PC-3 (cell line): ENCODE measurements at regions not wholly inside any gene's neighbourhood (a gene's known extent, or its start where the extent isn't known, plus 50 kb on each side); places are given as distances from the start of the nearest gene placed in this dataset.

Source experiments
- ATAC-seq: fragments of 200-7000 bp; cut with Tn5 transposase; 2 replicates; pipeline ENCODE4 v1.9.1; 2020; ENCODE audit warnings: mild to moderate bottlenecking, moderate library complexity
- BruUV-seq: library from RNA; stranded (reverse); fragments of 400-500 nt; replicated peaks from 2 replicates; lab custom pipeline; 2021; lab: Mats Ljungman, UMichigan
- CTCF ChIA-PET: fragments of 300-600 bp; sonication (Branson Sonifier 250); formaldehyde crosslinking; loops from one replicate; lab custom pipeline; 2022; ENCODE audit warnings: antibody characterized with exemption; lab: Charles Lee
- POLR2A ChIA-PET: fragments of 300-600 bp; sonication (Branson Sonifier 250); formaldehyde crosslinking; loops from one replicate; lab custom pipeline; 2022; ENCODE audit warnings: antibody characterized with exemption; ENCODE audit not compliant: unreplicated experiment; lab: Charles Lee
- DNase-seq: peaks from one replicate; pipeline ENCODE4 v3.0.0-alpha.2; 2015
- H2AFZ ChIP-seq: fragments of 300-600 bp; sonication (generic); 2 replicates; pipeline ENCODE4 v1.6.0; 2016; ENCODE audit warnings: antibody characterized with exemption, low read length
- H3F3A ChIP-seq: fragments of 300-600 bp; sonication (generic); one replicate; pipeline ENCODE4 v1.6.0; 2017; ENCODE audit warnings: antibody characterized with exemption, low read length, control low read depth, mild to moderate bottlenecking; ENCODE audit not compliant: unreplicated experiment
- H3K27ac ChIP-seq: fragments of 300-600 bp; sonication (generic); 2 replicates; pipeline ENCODE4 v1.5.1; 2016; ENCODE audit warnings: mild to moderate bottlenecking, low read length
- H3K27me3 ChIP-seq: fragments of 300-600 bp; sonication (generic); 2 replicates; pipeline ENCODE4 v1.6.1; 2016; ENCODE audit warnings: low read length, mixed read lengths
- H3K36me3 ChIP-seq: fragments of 300-600 bp; sonication (generic); 2 replicates; pipeline ENCODE4 v1.6.1; 2016; ENCODE audit warnings: low read depth, mixed run types, low read length, mixed read lengths
- H3K4me1 ChIP-seq: fragments of 300-600 bp; sonication (generic); 2 replicates; pipeline ENCODE4 v1.5.1; 2016; ENCODE audit warnings: low read length; ENCODE audit not compliant: insufficient read depth
- H3K4me2 ChIP-seq: fragments of 300-600 bp; sonication (generic); 2 replicates; pipeline ENCODE4 v1.6.0; 2016; ENCODE audit warnings: low read length
- H3K4me3 ChIP-seq: fragments of 300-600 bp; sonication (generic); 2 replicates; pipeline ENCODE4 v1.5.1; 2016; ENCODE audit warnings: mild to moderate bottlenecking, low read length, mixed read lengths
- H3K79me2 ChIP-seq: fragments of 300-600 bp; sonication (generic); 2 replicates; pipeline ENCODE4 v1.6.1; 2017; ENCODE audit warnings: low read length, mixed read lengths
- H3K9ac ChIP-seq: fragments of 300-600 bp; sonication (generic); 2 replicates; pipeline ENCODE4 v1.6.0; 2016; ENCODE audit warnings: mild to moderate bottlenecking, low read length
- H3K9me2 ChIP-seq: fragments of 300-600 bp; sonication (generic); replicated peaks from 2 replicates; pipeline ENCODE4 v1.6.1; 2016; ENCODE audit warnings: mixed run types, low read length, mixed read lengths
- H3K9me3 ChIP-seq: fragments of 300-600 bp; sonication (generic); 2 replicates; pipeline ENCODE4 v1.6.1; 2016; ENCODE audit warnings: low read length, mixed read lengths
- H4K20me1 ChIP-seq: fragments of 300-600 bp; sonication (generic); 2 replicates; pipeline ENCODE4 v1.6.1; 2016; ENCODE audit warnings: low read length, mixed read lengths
- CTCF ChIP-seq: fragments of 300-600 bp; sonication (generic); conservative IDR thresholded peaks from 2 replicates; pipeline ENCODE4 v1.5.1; 2017; ENCODE audit warnings: antibody characterized with exemption, low read depth, mild to moderate bottlenecking, low read length
- EZH2 ChIP-seq: fragments of 300-600 bp; sonication (generic); IDR thresholded peaks from one replicate; pipeline ENCODE4 v1.6.1; 2017; ENCODE audit warnings: antibody characterized with exemption, mild to moderate bottlenecking, low read length; ENCODE audit not compliant: unreplicated experiment
- EZH2phosphoT487 ChIP-seq: fragments of 300-600 bp; sonication (generic); IDR thresholded peaks from 2 replicates; pipeline ENCODE4 v1.6.1; 2018; ENCODE audit warnings: mild to moderate bottlenecking, antibody characterized with exemption, low read length, borderline replicate concordance
- intact Hi-C: fragments of 100-400 bp; cut with micrococcal nuclease; formaldehyde crosslinking; loops from 2 replicates; pipeline ENCODE4 v1.9.0; 2023

GRCh38 chr3:194194757-194195085 lies 58.8 kb downstream of the HES1 start:
- H3K9ac ChIP-seq: no peak overlapping the region
- no peaks in the 10 kb centered on the region for H3K27me3 ChIP-seq
- H3F3A ChIP-seq: no peaks in the 10 kb centered on the region
- BruUV-seq: no TSS peak
- TF ChIP-seq CTCF: no peak
- no peak for TF ChIP-seq EZH2
- TF ChIP-seq EZH2phosphoT487: no peak
- H3K79me2 ChIP-seq: no peaks in the 10 kb centered on the region
- H3K9me2 ChIP-seq: no peaks in the 10 kb centered on the region
- H3K27ac ChIP-seq: no peak overlapping the region
- no peaks in the 10 kb centered on the region for H4K20me1 ChIP-seq
- intact Hi-C loops: no loop called here
- no peak for ATAC-seq
- CTCF ChIA-PET: no interaction called here
- no peak for DNase-seq
- H3K9me3 ChIP-seq: no peaks in the 10 kb centered on the region
- no peaks in the 10 kb centered on the region for H3K4me1 ChIP-seq
- no peak overlapping the region for H2AFZ ChIP-seq
- H3K36me3 ChIP-seq: no peaks in the 10 kb centered on the region
- H3K4me3 ChIP-seq: no peak overlapping the region
- POLR2A ChIA-PET: no interaction called here
- H3K4me2 ChIP-seq: no peak overlapping the region

- TF ChIP-seq EZH2phosphoT487 (no peak), EZH2 (no peak), CTCF (no peak)
- POLR2A ChIA-PET: no interaction called here
- intact Hi-C loops: no loop called here
Measured at GRCh38 chr3:194195611-194196010, 59.7 kb downstream of the HES1 start.

GRCh38 chr3:194196876-194197275 lies 60.9 kb downstream of the HES1 start:
- no peak for DNase-seq

More at GRCh38 chr3:194195611-194196010, 59.7 kb downstream of the HES1 start:
- no peaks in the 10 kb centered on the region for H3K27me3 ChIP-seq
- H3K27ac ChIP-seq: no peak overlapping the region
- BruUV-seq: no TSS peak
- no peak overlapping the region for H2AFZ ChIP-seq
- H3K79me2 ChIP-seq: no peaks in the 10 kb centered on the region
- no peaks in the 10 kb centered on the region for H4K20me1 ChIP-seq
- no peak overlapping the region for H3K4me2 ChIP-seq
- H3K36me3 ChIP-seq: no peaks in the 10 kb centered on the region
- H3F3A ChIP-seq: no peaks in the 10 kb centered on the region
- no peak overlapping the region for H3K4me3 ChIP-seq
- no peaks in the 10 kb centered on the region for H3K4me1 ChIP-seq
- ATAC-seq (no peak), DNase-seq (no peak)
- H3K9ac ChIP-seq: no peak overlapping the region
- no peaks in the 10 kb centered on the region for H3K9me3 ChIP-seq
- H3K9me2 ChIP-seq: no peaks in the 10 kb centered on the region
- CTCF ChIA-PET: no interaction called here

More at GRCh38 chr3:194196876-194197275, 60.9 kb downstream of the HES1 start:
- BruUV-seq: no TSS peak
- intact Hi-C loops: no loop called here
- Histone ChIP-seq H3K27ac (no peak overlapping the region), H2AFZ (no peak overlapping the region), H3K36me3 (no peaks in the 10 kb centered on the region), H3K9ac (no peak overlapping the region), H4K20me1 (no peaks in the 10 kb centered on the region), H3K79me2 (no peaks in the 10 kb centered on the region), H3K9me3 (no peaks in the 10 kb centered on the region), H3K27me3 (no peaks in the 10 kb centered on the region), H3F3A (no peaks in the 10 kb centered on the region), H3K4me2 (no peak overlapping the region), H3K9me2 (no peaks in the 10 kb centered on the region), H3K4me3 (no peak overlapping the region), H3K4me1 (no peaks in the 10 kb centered on the region)
- CTCF ChIA-PET: no interaction called here
- POLR2A ChIA-PET: no interaction called here
- ATAC-seq: no peak
- TF ChIP-seq EZH2phosphoT487: no peak
- TF ChIP-seq CTCF: no peak
- TF ChIP-seq EZH2: no peak
